Neural cell (in vitro differentiated cells): ENCODE measurements at regions not wholly inside any gene's neighbourhood (a gene's known extent, or its start where the extent isn't known, plus 50 kb on each side); places are given as distances from the start of the nearest gene placed in this dataset.

ENCODE experiments used
- EP300 ChIP-seq: fragments of 450-650 bp; conservative IDR thresholded peaks from 2 replicates; pipeline ENCODE4 v1.6.1; 2014; ENCODE audit warnings: antibody characterized with exemption, mild to moderate bottlenecking, moderate library complexity; ENCODE audit not compliant: poor library complexity, severe bottlenecking
- EZH2 ChIP-seq: fragments of 200-600, 300-800 bp; shearing (Covaris generic), sonication (generic); IDR thresholded peaks from 2 replicates; pipeline ENCODE4 v1.6.1; 2014; ENCODE audit warnings: antibody characterized with exemption, low read length, borderline replicate concordance, mild to moderate bottlenecking; ENCODE audit not compliant: insufficient read depth, poor library complexity, severe bottlenecking
- MXI1 ChIP-seq: fragments of 450-650 bp; conservative IDR thresholded peaks from 2 replicates; pipeline ENCODE4 v1.6.1; 2014; ENCODE audit warnings: antibody characterized with exemption, mild to moderate bottlenecking; ENCODE audit not compliant: poor library complexity, severe bottlenecking
- POLR2AphosphoS5 ChIP-seq: IDR thresholded peaks from 2 replicates; pipeline ENCODE4 v1.6.1; 2012
- SMC3 ChIP-seq: fragments of 450-650 bp; conservative IDR thresholded peaks from 2 replicates; pipeline ENCODE4 v1.6.1; 2014; ENCODE audit warnings: antibody characterized with exemption, mild to moderate bottlenecking, moderate library complexity; ENCODE audit not compliant: poor library complexity
- TAF1 ChIP-seq: IDR thresholded peaks from 2 replicates; pipeline ENCODE4 v1.6.1; 2012; ENCODE audit warnings: low read depth
- TF ChIP-seq, protein P1 (sequence below): fragments of 450-650 bp; IDR thresholded peaks from 2 replicates; pipeline ENCODE4 v1.5.1; 2014; ENCODE audit warnings: antibody characterized with exemption, mild to moderate bottlenecking, moderate library complexity; ENCODE audit not compliant: poor library complexity, severe bottlenecking
- TF ChIP-seq, protein P2 (sequence below): IDR thresholded peaks from 2 replicates; pipeline ENCODE4 v1.6.1; 2012; ENCODE audit warnings: borderline replicate concordance

GRCh38 chr3:64890006-64890405, 202.2 kb upstream of the ADAMTS9 start:
- TF ChIP-seq, protein P1, sequence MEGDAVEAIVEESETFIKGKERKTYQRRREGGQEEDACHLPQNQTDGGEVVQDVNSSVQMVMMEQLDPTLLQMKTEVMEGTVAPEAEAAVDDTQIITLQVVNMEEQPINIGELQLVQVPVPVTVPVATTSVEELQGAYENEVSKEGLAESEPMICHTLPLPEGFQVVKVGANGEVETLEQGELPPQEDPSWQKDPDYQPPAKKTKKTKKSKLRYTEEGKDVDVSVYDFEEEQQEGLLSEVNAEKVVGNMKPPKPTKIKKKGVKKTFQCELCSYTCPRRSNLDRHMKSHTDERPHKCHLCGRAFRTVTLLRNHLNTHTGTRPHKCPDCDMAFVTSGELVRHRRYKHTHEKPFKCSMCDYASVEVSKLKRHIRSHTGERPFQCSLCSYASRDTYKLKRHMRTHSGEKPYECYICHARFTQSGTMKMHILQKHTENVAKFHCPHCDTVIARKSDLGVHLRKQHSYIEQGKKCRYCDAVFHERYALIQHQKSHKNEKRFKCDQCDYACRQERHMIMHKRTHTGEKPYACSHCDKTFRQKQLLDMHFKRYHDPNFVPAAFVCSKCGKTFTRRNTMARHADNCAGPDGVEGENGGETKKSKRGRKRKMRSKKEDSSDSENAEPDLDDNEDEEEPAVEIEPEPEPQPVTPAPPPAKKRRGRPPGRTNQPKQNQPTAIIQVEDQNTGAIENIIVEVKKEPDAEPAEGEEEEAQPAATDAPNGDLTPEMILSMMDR, result no peak
- no peak for TF ChIP-seq POLR2AphosphoS5
- TF ChIP-seq, protein P2, sequence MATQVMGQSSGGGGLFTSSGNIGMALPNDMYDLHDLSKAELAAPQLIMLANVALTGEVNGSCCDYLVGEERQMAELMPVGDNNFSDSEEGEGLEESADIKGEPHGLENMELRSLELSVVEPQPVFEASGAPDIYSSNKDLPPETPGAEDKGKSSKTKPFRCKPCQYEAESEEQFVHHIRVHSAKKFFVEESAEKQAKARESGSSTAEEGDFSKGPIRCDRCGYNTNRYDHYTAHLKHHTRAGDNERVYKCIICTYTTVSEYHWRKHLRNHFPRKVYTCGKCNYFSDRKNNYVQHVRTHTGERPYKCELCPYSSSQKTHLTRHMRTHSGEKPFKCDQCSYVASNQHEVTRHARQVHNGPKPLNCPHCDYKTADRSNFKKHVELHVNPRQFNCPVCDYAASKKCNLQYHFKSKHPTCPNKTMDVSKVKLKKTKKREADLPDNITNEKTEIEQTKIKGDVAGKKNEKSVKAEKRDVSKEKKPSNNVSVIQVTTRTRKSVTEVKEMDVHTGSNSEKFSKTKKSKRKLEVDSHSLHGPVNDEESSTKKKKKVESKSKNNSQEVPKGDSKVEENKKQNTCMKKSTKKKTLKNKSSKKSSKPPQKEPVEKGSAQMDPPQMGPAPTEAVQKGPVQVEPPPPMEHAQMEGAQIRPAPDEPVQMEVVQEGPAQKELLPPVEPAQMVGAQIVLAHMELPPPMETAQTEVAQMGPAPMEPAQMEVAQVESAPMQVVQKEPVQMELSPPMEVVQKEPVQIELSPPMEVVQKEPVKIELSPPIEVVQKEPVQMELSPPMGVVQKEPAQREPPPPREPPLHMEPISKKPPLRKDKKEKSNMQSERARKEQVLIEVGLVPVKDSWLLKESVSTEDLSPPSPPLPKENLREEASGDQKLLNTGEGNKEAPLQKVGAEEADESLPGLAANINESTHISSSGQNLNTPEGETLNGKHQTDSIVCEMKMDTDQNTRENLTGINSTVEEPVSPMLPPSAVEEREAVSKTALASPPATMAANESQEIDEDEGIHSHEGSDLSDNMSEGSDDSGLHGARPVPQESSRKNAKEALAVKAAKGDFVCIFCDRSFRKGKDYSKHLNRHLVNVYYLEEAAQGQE, result no peak
- no peak for TF ChIP-seq TAF1
- TF ChIP-seq EP300, result no peak
- no peak for TF ChIP-seq EZH2
- no peak for TF ChIP-seq MXI1
- TF ChIP-seq SMC3, result no peak
